ENCODE measurements at regions not wholly inside any gene's neighbourhood (a gene's known extent, or its start where the extent isn't known, plus 50 kb on each side); places are given as distances from the start of the nearest gene placed in this dataset.
"Not testable (repeated sequence)": the region's sequence is repeated elsewhere in the genome, so short reads cannot be mapped to it uniquely, and the experiment has no call there.

- no peak for DNase-seq
These were observed 636.5 kb downstream of the TAF11L14 start for GRCh38 chr5:18270635-18271338.

GRCh38 chr5:18276939-18277338 lies 642.7 kb downstream of the TAF11L14 start:
- peak; percentile 48 for DNase-seq

DNA sequence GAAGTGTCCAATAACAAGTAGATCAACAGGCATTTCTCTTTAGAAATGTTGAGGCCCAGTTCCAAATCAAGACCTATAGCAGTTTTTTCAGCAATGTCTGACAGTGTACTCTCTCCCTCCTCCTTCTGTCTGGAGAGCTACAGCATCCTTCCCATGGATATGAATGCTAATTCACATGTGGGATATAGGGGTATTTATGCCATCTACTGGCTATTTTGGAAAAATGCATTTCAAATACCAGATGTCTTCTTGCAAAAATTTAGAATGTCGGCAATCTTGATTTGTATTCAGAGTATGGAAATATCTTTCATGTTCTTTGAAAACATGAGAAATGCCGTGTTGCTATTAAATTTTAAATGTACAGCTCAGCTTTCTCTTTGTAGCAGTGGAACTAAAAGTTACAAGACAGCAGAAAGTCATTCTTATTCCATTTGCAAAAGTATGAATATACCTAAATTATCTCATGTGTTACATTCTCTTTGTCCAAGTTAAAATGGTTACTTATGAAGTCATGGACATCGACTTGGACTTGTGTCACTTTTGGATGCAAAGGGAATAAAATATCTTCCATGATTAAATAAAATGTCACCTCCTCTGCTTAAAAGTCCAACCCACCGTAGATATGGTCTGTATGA lies 647.8 kb downstream of the TAF11L14 start:
- peak; percentile 78 for DNase-seq

- no peak for DNase-seq
These were observed 651.0 kb downstream of the TAF11L14 start for GRCh38 chr5:18285257-18285656.

DNA sequence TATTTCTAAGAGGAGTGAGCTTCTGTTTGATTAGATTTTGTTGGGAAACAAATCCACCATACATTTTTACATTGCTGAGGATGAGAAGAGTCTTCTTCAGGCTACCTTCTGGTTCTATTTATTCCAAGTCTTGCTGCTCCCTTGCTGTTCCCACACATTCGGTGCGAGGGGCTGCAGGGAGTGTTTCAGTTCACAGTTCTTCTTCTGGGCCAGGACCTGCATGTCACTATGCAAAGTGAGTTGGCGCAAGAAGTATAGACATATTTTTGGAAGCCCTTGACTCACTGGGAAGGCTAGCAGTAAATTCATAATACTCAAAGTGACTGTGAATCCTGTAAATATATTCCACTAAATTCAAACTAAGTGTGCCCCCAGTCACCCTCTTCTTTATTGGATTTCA lies 657.9 kb downstream of the TAF11L14 start:
- no peak for DNase-seq

DNA sequence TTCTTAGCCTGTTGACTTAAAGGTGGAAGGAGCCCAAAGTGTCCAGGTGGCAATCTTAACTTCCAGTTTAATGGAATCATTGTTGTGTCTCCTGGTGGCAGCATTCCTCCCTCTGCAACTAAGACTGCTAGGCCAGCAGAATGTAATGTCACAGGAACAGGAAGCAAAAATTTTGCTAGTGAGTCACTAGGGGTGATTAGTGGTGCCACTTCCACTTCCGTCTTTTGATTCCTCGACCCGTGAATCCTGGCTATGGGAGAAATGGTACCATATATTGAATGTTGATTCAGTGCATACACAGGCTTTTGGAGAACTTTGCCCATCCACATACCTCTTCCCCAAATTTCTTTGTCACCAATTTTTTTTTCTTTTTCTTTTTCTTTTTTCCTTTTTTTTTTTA lies 661.4 kb downstream of the TAF11L14 start:
- DNase-seq, result not testable (repeated sequence)

- no peak for DNase-seq
These were observed 664.9 kb downstream of the TAF11L14 start for GRCh38 chr5:18299166-18299565.

DNA sequence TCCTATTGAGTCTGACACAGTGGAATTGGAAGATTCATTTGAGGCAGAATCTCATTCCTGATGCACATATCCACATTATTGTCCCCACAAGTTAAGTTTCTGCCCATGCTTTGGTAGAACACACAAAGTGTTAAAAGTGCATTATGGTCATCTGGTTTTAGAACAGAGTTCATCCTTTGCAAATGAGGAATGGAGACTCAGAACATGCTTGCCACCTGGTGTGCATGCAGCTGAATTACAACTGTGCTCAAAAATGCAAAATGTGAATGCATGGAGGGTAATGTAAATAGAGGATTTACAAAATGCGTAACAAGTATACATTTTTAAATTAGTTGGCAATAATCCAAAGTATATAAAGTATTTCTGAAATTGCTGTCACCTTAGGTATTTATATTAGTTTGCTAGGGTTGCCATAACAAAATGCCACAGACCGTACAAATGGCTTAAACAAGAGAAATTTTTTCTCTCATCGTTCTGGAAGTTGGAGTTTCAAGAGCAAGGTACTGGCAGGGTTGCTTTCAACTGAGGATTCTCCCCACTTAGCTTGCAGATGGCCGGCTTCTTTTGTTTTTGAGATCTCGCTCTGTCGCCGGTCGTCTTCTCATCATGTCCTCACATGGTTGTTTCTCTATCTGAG lies 671.1 kb downstream of the TAF11L14 start:
- DNase-seq, result no peak

DNA sequence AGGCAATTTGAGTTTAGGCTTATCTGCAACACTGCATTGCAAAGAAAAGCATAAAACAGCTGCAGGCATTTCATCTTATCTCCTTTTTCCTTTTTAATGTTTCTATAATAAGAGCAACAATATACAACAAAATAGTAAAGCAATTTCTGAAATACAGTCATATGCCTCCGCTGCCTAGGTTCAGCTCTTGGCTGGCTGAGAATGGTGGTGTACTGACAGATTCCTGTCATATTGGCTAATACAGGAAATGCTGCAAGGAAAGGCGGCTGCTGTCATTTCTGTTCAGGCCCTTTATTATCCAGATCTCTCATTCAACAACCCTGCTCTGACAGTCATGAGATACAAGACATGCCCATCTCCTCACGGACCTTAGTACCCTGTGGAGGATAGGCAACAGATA lies 677.0 kb downstream of the TAF11L14 start:
- DNase-seq, result no peak

DNA sequence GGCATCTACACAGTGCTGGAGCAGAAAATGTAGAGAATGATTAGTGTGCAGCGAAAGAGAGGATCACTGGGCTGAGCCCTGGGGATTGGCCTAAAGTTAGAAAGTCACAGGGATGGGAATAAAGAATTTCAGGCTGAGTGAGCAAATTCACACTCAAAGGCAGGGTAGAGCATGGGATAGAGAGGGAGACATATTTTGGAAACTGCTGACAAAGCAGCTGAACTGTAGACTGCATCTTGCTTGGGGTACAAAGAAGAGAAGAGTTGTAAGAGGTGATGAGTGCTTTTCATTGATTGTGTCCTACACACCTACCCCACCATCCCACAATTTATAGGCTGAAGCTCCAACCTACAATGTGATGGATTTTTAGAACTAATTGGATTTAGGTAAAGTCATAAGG lies 677.8 kb downstream of the TAF11L14 start:
- DNase-seq, result no peak

DNA sequence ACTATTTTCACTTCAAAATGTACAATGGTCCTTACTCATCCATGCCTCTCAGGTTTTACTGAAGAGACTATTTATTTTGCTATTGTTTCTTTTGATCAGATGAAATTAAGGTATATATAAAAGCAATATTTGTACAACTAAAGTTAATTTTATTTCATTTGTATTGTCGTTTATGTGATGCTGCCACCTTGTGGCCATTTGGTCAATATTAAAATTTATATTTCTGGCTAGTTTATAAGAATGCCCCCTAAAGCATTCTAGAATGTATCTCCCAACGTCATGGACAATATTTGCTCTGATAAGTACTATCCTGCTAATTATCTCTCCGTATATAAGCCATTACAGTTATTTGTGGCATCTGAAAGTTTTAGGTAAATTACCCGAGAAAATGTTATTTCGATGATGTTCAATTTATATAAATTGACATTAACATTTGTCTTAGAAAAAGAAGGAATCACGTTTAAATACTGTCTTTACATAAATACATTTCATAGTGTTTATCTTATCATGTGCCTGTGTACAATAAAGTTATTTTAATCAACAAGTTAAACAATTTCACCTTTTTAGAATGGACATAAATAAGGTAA lies 680.0 kb downstream of the TAF11L14 start:
- no peak for DNase-seq

- DNase-seq, result no peak
These were observed 687.1 kb downstream of the TAF11L14 start for GRCh38 chr5:18321262-18321942.

GRCh38 chr5:18323891-18324290 lies 689.6 kb downstream of the TAF11L14 start:
- no peak for DNase-seq

DNA sequence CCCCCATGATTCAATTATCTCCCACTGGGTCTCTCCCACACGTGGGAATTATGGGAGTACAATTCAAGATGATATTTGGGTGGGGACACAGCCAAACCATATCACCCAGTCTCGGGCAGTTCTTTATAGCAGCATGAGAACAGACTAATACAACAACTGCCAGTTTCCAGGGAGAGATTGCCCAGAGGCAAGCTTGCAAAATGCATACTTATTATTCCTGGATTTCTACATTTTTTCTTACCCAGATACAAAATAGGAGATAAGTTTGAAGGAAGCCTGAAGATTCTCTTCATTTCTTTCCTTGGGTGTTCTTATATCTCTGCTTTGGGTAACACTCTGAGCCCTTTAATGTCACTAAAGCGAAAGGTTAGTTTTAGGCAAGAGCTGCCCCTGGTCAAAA lies 691.2 kb downstream of the TAF11L14 start:
- no peak for DNase-seq

DNA sequence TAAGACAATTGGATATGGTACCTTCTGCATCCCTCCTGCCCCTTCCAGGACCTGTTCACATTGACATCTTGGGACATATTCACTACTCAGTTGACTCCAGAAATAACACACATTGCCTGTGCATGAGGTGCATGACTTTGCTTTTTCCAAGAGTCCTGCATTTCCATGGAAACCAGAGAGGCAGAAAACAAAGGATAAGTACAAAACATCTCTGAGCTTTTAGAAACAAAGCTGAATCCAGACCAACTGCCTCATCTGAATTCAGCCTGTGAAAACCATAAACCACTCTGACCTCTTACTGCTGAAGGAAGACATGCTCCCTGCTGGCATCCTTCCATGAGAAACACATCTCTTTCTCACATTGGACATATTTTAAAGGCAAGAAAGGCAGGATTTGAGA lies 695.1 kb downstream of the TAF11L14 start:
- DNase-seq, result no peak

DNA sequence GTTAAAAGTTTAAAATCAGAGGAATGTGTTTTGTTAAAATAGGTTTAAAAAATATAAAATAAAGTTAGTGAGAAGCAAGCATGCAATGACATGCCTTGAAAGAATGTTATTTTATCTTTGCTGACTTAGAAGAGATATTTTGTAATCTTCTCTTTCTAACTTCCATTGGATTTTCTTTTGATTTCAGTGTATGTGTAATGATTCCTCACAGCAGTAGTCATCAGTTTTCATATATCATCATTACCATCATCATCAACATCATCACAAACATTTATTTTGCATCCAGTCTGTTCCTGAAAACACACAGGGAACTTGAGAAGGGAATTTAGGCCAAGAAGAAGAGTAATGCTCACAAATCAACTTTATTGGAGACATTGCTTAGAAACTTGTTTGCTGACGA lies 699.6 kb downstream of the TAF11L14 start:
- no peak for DNase-seq

- no peak for DNase-seq
These were observed 700.7 kb downstream of the TAF11L14 start for GRCh38 chr5:18334949-18335348.

- DNase-seq, result no peak
These were observed 720.6 kb downstream of the TAF11L14 start for GRCh38 chr5:18354828-18355227.

- DNase-seq, result no peak
These were observed 723.2 kb downstream of the TAF11L14 start for GRCh38 chr5:18357486-18357885.

- no peak for DNase-seq
These were observed 732.0 kb downstream of the TAF11L14 start for GRCh38 chr5:18366234-18366633.

DNA sequence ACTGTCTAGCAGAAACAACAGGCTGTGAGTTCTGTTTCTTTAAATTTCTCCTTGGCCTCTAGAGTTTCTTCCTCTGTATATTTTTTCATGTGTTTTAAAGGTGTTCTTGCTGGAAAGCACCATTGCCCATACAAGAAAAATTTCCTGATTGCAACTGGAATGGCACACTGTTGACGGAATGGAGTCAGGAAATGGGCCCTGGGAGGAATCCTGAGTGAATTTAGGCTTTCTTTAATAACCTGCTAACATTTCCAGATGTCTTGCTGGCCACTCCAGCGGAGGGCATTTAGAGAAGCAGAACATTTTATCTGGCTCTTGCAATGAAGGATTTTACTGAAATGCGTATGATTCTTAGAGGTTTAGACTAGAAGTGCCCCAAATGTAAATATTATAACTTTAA lies 736.3 kb downstream of the TAF11L14 start:
- DNase-seq, result no peak

DNA sequence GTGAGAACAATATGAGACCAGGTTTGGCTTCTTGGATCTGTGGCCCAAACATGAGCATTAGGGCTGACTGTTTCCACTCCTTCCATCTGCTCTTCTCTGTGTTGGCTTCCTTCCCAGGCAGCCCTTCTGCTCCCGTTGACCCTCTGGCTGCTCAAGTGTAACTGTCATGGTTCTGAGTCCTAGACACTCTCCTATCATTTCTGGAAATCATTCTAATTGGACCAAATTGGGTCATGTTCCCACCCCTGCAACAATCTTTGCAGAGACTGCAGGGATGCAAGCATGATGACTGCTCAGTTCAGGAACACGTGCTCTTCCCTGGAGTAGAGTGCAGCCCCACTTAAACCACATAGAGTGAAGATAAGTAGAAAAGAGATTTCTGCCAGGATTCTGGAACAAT lies 741.4 kb downstream of the TAF11L14 start:
- DNase-seq, result peak; percentile 90

DNA sequence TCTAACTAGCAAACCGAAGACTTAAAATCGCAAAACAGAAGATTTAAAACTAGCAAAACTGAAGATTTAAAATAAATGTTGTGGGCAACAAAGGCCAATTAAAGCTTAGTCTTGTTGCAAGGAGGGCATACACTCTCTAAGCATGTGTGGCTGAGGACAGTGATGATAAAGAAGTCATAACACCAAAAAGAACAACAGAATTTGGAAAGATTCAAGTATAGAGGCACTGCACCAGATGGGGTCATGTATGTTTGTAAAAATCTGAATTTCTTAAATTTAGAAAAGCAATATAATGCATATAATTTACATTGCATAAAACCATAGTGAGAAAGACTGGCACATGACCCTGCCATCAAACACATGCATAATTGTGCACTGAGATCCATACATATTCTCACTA lies 743.8 kb downstream of the TAF11L14 start:
- no peak for DNase-seq
